Lower leg skin (tissue), 4 donors: ENCODE measurements at regions not wholly inside any gene's neighbourhood (a gene's known extent, or its start where the extent isn't known, plus 50 kb on each side); places are given as distances from the start of the nearest gene placed in this dataset.

Experiments
- DNase-seq, 2 donors: peaks; one replicate each; pipeline ENCODE4 v3.0.0-alpha.2; 2019; ENCODE audit warnings: low spot score in 2 of 2
- H3K4me3 ChIP-seq: fragments of 200-600 bp; sonication (generic); 2 replicates; pipeline ENCODE4 v1.5.1; 2017; ENCODE audit warnings: mild to moderate bottlenecking, low read depth; ENCODE audit not compliant: poor library complexity, severe bottlenecking
- CTCF ChIP-seq, 3 donors: fragments of 450-650 bp; IDR thresholded peaks; one replicate each; pipeline ENCODE4 v1.5.1; 2016; ENCODE audit warnings: antibody characterized with exemption in 3 of 3, mild to moderate bottlenecking in 3 of 3, moderate library complexity in 2 of 3
- POLR2A ChIP-seq, 2 donors: fragments of 450-650 bp; IDR thresholded peaks; one replicate each; pipeline ENCODE4 v1.6.1; 2016 to 2017; ENCODE audit warnings: antibody characterized with exemption in 2 of 2, mild to moderate bottlenecking in 1 of 2, moderate library complexity in 1 of 2
- WGBS, 2 donors: methylation state at CpG; one replicate each; pipeline ENCODE4 v1.1.5; 2018; 5-methylcytosine and 5-hydroxymethylcytosine counted together
- intact Hi-C: fragments of 100-400 bp; cut with DNase I; formaldehyde crosslinking; loops from one replicate; pipeline ENCODE4 v1.15.0; 2023; ENCODE audit warnings: low total_unique reads

- TF ChIP-seq POLR2A (IDR thresholded peaks at IDR 0.05): no peak
- H3K4me3 ChIP-seq: no peak overlapping the region
- intact Hi-C loops: no loop called here
- no peak for DNase-seq
Measured at GRCh38 chr15:62726461-62726860, 316.1 kb upstream of the TPM1 start.

GRCh38 chr15:62727501-62727900 is 315.0 kb upstream of the TPM1 start:
- H3K4me3 ChIP-seq: no peak overlapping the region
- TF ChIP-seq CTCF (IDR thresholded peaks at IDR 0.05): no peak
- TF ChIP-seq POLR2A (IDR thresholded peaks at IDR 0.05): no peak
- 91 to 93% methylated on average over 2 of the region's 2 CpGs for WGBS, 2 donors

GRCh38 chr15:62730825-62731224 is 311.7 kb upstream of the TPM1 start:
- 94 to 98% methylated on average over 3 of the region's 3 CpGs for WGBS, 2 donors
- intact Hi-C loops: no loop called here
- TF ChIP-seq POLR2A (IDR thresholded peaks at IDR 0.05): no peak
- TF ChIP-seq CTCF (IDR thresholded peaks at IDR 0.05): no peak
- DNase-seq: no peak
- no peak overlapping the region for H3K4me3 ChIP-seq

More at GRCh38 chr15:62727501-62727900, 315.0 kb upstream of the TPM1 start:
- intact Hi-C loops: no loop called here
- no peak for DNase-seq

GRCh38 chr15:62732078-62732477 is 310.5 kb upstream of the TPM1 start:
- no peak for TF ChIP-seq POLR2A (IDR thresholded peaks at IDR 0.05)
- TF ChIP-seq CTCF (IDR thresholded peaks at IDR 0.05): no peak
- DNase-seq: no peak
- intact Hi-C loops: no loop called here
- no peak overlapping the region for H3K4me3 ChIP-seq
- 96 to 98% methylated on average over 3 of the region's 3 CpGs for WGBS, 2 donors

- TF ChIP-seq CTCF (IDR thresholded peaks at IDR 0.05) (no peak), POLR2A (IDR thresholded peaks at IDR 0.05) (no peak)
- no peak for DNase-seq
- H3K4me3 ChIP-seq: no peak overlapping the region
- WGBS, 2 donors: 91% methylated on average over 5 of the region's 5 CpGs
- intact Hi-C loops: no loop called here
Measured at GRCh38 chr15:62734706-62735105, 307.8 kb upstream of the TPM1 start.

- H3K4me3 ChIP-seq: no peak overlapping the region
- intact Hi-C loops: no loop called here
- 96 to 99% methylated on average over 14 of the region's 14 CpGs for WGBS, 2 donors
- no peak for TF ChIP-seq CTCF (IDR thresholded peaks at IDR 0.05)
- TF ChIP-seq POLR2A (IDR thresholded peaks at IDR 0.05): no peak
- DNase-seq: no peak
Measured at GRCh38 chr15:62736756-62737155, 305.8 kb upstream of the TPM1 start.
